ENCODE measurements at regions not wholly inside any gene's neighbourhood (a gene's known extent, or its start where the extent isn't known, plus 50 kb on each side); places are given as distances from the start of the nearest gene placed in this dataset.

- no peaks in the 10 kb centered on the region for H4K20me1 ChIP-seq (ENCODE audit: control insufficient read depth, insufficient read depth, low read depth, low read length)
- no peaks in the 10 kb centered on the region for H3K9me2 ChIP-seq (replicated peaks; ENCODE audit: control insufficient read depth, low read length)
- no peaks in the 10 kb centered on the region for H3K79me2 ChIP-seq (ENCODE audit: control insufficient read depth, low read length)
- peaks cover 28% of the 10 kb centered on the region for H3K4me1 ChIP-seq (ENCODE audit: control insufficient read depth, low read length)
- H3K9me3 ChIP-seq (ENCODE audit: control insufficient read depth, insufficient read depth, low read length): no peaks in the 10 kb centered on the region
- H3K4me2 ChIP-seq (ENCODE audit: low read length): no peak overlapping the region
- no peak overlapping the region for H3K27ac ChIP-seq (ENCODE audit: low read depth, low read length)
- H3K27me3 ChIP-seq (ENCODE audit: control insufficient read depth, low read length): no peaks in the 10 kb centered on the region
- no peak for TF ChIP-seq CTCF (IDR thresholded peaks at IDR 0.05; ENCODE audit: low read depth, low read length, poor library complexity, severe bottlenecking)
- TF ChIP-seq EZH2phosphoT487 (IDR thresholded peaks at IDR 0.05; ENCODE audit: borderline replicate concordance, low read length): no peak
- H3K36me3 ChIP-seq (ENCODE audit: control insufficient read depth, low read length): no peaks in the 10 kb centered on the region
- H3F3A ChIP-seq (ENCODE audit: control insufficient read depth, insufficient read depth): no peaks in the 10 kb centered on the region; the same call in 1 of the 2 replicates
- no peak overlapping the region for H3K4me3 ChIP-seq (ENCODE audit: low read length)
These were observed 85.7 kb upstream of the RALGPS2 start for GRCh38 chr1:178639326-178639725.

- no peaks in the 10 kb centered on the region for H3K27me3 ChIP-seq (ENCODE audit: control insufficient read depth, low read length)
- H3K4me2 ChIP-seq (ENCODE audit: low read length): no peak overlapping the region
- H3K9me2 ChIP-seq (replicated peaks; ENCODE audit: control insufficient read depth, low read length): no peaks in the 10 kb centered on the region
- no peaks in the 10 kb centered on the region for H3K9me3 ChIP-seq (ENCODE audit: control insufficient read depth, insufficient read depth, low read length)
- no peaks in the 10 kb centered on the region for H3K36me3 ChIP-seq (ENCODE audit: control insufficient read depth, low read length)
- peaks cover 43% of the 10 kb centered on the region for H3K4me1 ChIP-seq (ENCODE audit: control insufficient read depth, low read length)
- H3K4me3 ChIP-seq (ENCODE audit: low read length): no peak overlapping the region
- no peak for TF ChIP-seq EZH2phosphoT487 (IDR thresholded peaks at IDR 0.05; ENCODE audit: borderline replicate concordance, low read length)
- TF ChIP-seq CTCF (IDR thresholded peaks at IDR 0.05; ENCODE audit: low read depth, low read length, poor library complexity, severe bottlenecking): no peak
- H4K20me1 ChIP-seq (ENCODE audit: control insufficient read depth, insufficient read depth, low read depth, low read length): no peaks in the 10 kb centered on the region
- no peaks in the 10 kb centered on the region; the same call in 1 of the 2 replicates for H3F3A ChIP-seq (ENCODE audit: control insufficient read depth, insufficient read depth)
- H3K79me2 ChIP-seq (ENCODE audit: control insufficient read depth, low read length): no peaks in the 10 kb centered on the region
- H3K27ac ChIP-seq (ENCODE audit: low read depth, low read length): no peak overlapping the region
These were observed 82.8 kb upstream of the RALGPS2 start for GRCh38 chr1:178642282-178642681.

- H3K9me2 ChIP-seq (replicated peaks; ENCODE audit: control insufficient read depth, low read length): no peaks in the 10 kb centered on the region
- peak overlapping the region; percentile 19 for H3K4me2 ChIP-seq (ENCODE audit: low read length)
- no peaks in the 10 kb centered on the region for H4K20me1 ChIP-seq (ENCODE audit: control insufficient read depth, insufficient read depth, low read depth, low read length)
- TF ChIP-seq CTCF (IDR thresholded peaks at IDR 0.05; ENCODE audit: low read depth, low read length, poor library complexity, severe bottlenecking) (no peak), EZH2phosphoT487 (IDR thresholded peaks at IDR 0.05; ENCODE audit: borderline replicate concordance, low read length) (no peak)
- H3F3A ChIP-seq (ENCODE audit: control insufficient read depth, insufficient read depth): no peaks in the 10 kb centered on the region; the same call in 1 of the 2 replicates
- no peaks in the 10 kb centered on the region for H3K27me3 ChIP-seq (ENCODE audit: control insufficient read depth, low read length)
- H3K4me1 ChIP-seq (ENCODE audit: control insufficient read depth, low read length): peaks cover 43% of the 10 kb centered on the region
- no peak overlapping the region for H3K4me3 ChIP-seq (ENCODE audit: low read length)
- no peak overlapping the region for H3K27ac ChIP-seq (ENCODE audit: low read depth, low read length)
- no peaks in the 10 kb centered on the region for H3K36me3 ChIP-seq (ENCODE audit: control insufficient read depth, low read length)
- no peaks in the 10 kb centered on the region for H3K79me2 ChIP-seq (ENCODE audit: control insufficient read depth, low read length)
- no peaks in the 10 kb centered on the region for H3K9me3 ChIP-seq (ENCODE audit: control insufficient read depth, insufficient read depth, low read length)
These were observed 81.7 kb upstream of the RALGPS2 start for GRCh38 chr1:178643349-178643748.
